ENCODE measurements at regions not wholly inside any gene's neighbourhood (a gene's known extent, or its start where the extent isn't known, plus 50 kb on each side); places are given as distances from the start of the nearest gene placed in this dataset.

GRCh38 chr2:53610260-53610659, 157.3 kb upstream of the CHAC2 start:
- DNase-seq (ENCODE audit: low spot score), result no peak

- DNase-seq (ENCODE audit: low spot score), result no peak
Measured at GRCh38 chr2:53609551-53609950, 158.1 kb upstream of the CHAC2 start.

- DNase-seq (ENCODE audit: low spot score), result no peak
Measured at GRCh38 chr2:53608293-53608692, 159.3 kb upstream of the CHAC2 start.

- no peak for DNase-seq (ENCODE audit: low spot score)
Measured at GRCh38 chr2:53600815-53601214, 166.8 kb upstream of the CHAC2 start.

GRCh38 chr2:53586733-53587612, 180.6 kb upstream of the CHAC2 start:
- DNase-seq (ENCODE audit: low spot score), result peak; percentile 30

- DNase-seq (ENCODE audit: low spot score), result no peak
Measured at GRCh38 chr2:53584986-53585385, 182.6 kb upstream of the CHAC2 start.

- no peak for DNase-seq (ENCODE audit: low spot score)
Measured at GRCh38 chr2:53583583-53583982, 184.0 kb upstream of the CHAC2 start.

- DNase-seq (ENCODE audit: low spot score), result no peak
Measured at GRCh38 chr2:53582556-53582955, 185.0 kb upstream of the CHAC2 start.

- no peak for DNase-seq (ENCODE audit: low spot score)
Measured at GRCh38 chr2:53576166-53576565, 191.4 kb upstream of the CHAC2 start.

GRCh38 chr2:53575721-53576124, 191.9 kb upstream of the CHAC2 start:
- DNase-seq (ENCODE audit: low spot score), result no peak

- DNase-seq (ENCODE audit: low spot score), result no peak
Measured at GRCh38 chr2:53572696-53573095, 194.9 kb upstream of the CHAC2 start.

GRCh38 chr2:53569957-53570727, 197.5 kb upstream of the CHAC2 start:
- DNase-seq (ENCODE audit: low spot score), result no peak

- no peak for DNase-seq (ENCODE audit: low spot score)
Measured at GRCh38 chr2:53568469-53568868, 199.1 kb upstream of the CHAC2 start.

- DNase-seq (ENCODE audit: low spot score), result no peak
Measured at GRCh38 chr2:53567073-53567472, 200.5 kb upstream of the CHAC2 start.

GRCh38 chr2:53562407-53562806, 205.2 kb upstream of the CHAC2 start:
- no peak for DNase-seq (ENCODE audit: low spot score)

- no peak for DNase-seq (ENCODE audit: low spot score)
Measured at GRCh38 chr2:53561155-53561554, 206.4 kb upstream of the CHAC2 start.

GRCh38 chr2:53559302-53559966, 208.2 kb upstream of the CHAC2 start:
- peak; percentile 70 for DNase-seq (ENCODE audit: low spot score)

- no peak for DNase-seq (ENCODE audit: low spot score)
Measured at GRCh38 chr2:53558867-53559266, 208.7 kb upstream of the CHAC2 start.

GRCh38 chr2:53549497-53549896, 218.1 kb upstream of the CHAC2 start:
- DNase-seq (ENCODE audit: low spot score), result no peak

GRCh38 chr2:53545604-53546003, 222.0 kb upstream of the CHAC2 start:
- DNase-seq (ENCODE audit: low spot score), result no peak

- DNase-seq (ENCODE audit: low spot score), result no peak
Measured at GRCh38 chr2:53544871-53545558, 222.6 kb upstream of the CHAC2 start.

- no peak for DNase-seq (ENCODE audit: low spot score)
Measured at GRCh38 chr2:53543083-53543482, 224.5 kb upstream of the CHAC2 start.

Measured in RKO (cell line).